ENCODE measurements at regions not wholly inside any gene's neighbourhood (a gene's known extent, or its start where the extent isn't known, plus 50 kb on each side); places are given as distances from the start of the nearest gene placed in this dataset.

- no peak for TF ChIP-seq CREB1 (CRISPR knock-in tag; IDR thresholded peaks at IDR 0.05)
- TF ChIP-seq SMAD3 (CRISPR knock-in tag; IDR thresholded peaks at IDR 0.05; ENCODE audit: borderline replicate concordance): no peak
- TF ChIP-seq ATF6 (CRISPR knock-in tag; IDR thresholded peaks at IDR 0.05): no peak
Measured at GRCh38 chr2:198362740-198363139, 558.3 kb downstream of the PLCL1 start (continued).

GRCh38 chr2:198359308-198359707, 554.9 kb downstream of the PLCL1 start:
- CTCF ChIA-PET: no interaction called here

GRCh38 chr2:198356157-198356556, 551.8 kb downstream of the PLCL1 start:
- POLR2A ChIA-PET: no interaction called here
- ATAC-seq (no peak), DNase-seq (ENCODE audit: low spot score) (no peak)
- H3K4me1 Mint-ChIP-seq: no peaks in the 10 kb centered on the region
- H3K9me3 Mint-ChIP-seq: no peaks in the 10 kb centered on the region
- no peaks in the 10 kb centered on the region for H3K27me3 Mint-ChIP-seq (ENCODE audit: low read depth)
- H3K4me3 Mint-ChIP-seq: no peak overlapping the region
- no peak overlapping the region for H3K27ac Mint-ChIP-seq
- CTCF ChIA-PET: no interaction called here
- no peaks in the 10 kb centered on the region for H3K36me3 Mint-ChIP-seq
- TF ChIP-seq RORB (CRISPR knock-in tag; IDR thresholded peaks at IDR 0.05): no peak
- no peak for TF ChIP-seq SP1 (CRISPR knock-in tag; conservative IDR thresholded peaks at IDR 0.05)
- TF ChIP-seq CBFB (CRISPR knock-in tag; IDR thresholded peaks at IDR 0.05; ENCODE audit: low read depth): no peak
- TF ChIP-seq SMAD4 (CRISPR knock-in tag; IDR thresholded peaks at IDR 0.05): no peak
- TF ChIP-seq FOXJ3 (CRISPR knock-in tag; IDR thresholded peaks at IDR 0.05; ENCODE audit: borderline replicate concordance): no peak
- TF ChIP-seq ZSCAN18 (CRISPR knock-in tag; IDR thresholded peaks at IDR 0.05): no peak
- no peak for TF ChIP-seq FOXP4 (CRISPR knock-in tag; IDR thresholded peaks at IDR 0.05)
- TF ChIP-seq MXD4 (CRISPR knock-in tag; IDR thresholded peaks at IDR 0.05; ENCODE audit: borderline replicate concordance): no peak
- TF ChIP-seq ATF2 (CRISPR knock-in tag; IDR thresholded peaks at IDR 0.05; ENCODE audit: borderline replicate concordance, low read depth): no peak
- no peak for TF ChIP-seq E2F5 (CRISPR knock-in tag; IDR thresholded peaks at IDR 0.05)
- no peak for TF ChIP-seq ZNF532 (CRISPR knock-in tag; IDR thresholded peaks at IDR 0.05; ENCODE audit: borderline replicate concordance)
- no peak for TF ChIP-seq SMAD3 (CRISPR knock-in tag; IDR thresholded peaks at IDR 0.05; ENCODE audit: borderline replicate concordance)

More at GRCh38 chr2:198359308-198359707, 554.9 kb downstream of the PLCL1 start:
- TF ChIP-seq CTCF (IDR thresholded peaks at IDR 0.05): no peak
- DNase-seq (ENCODE audit: low spot score) (no peak), ATAC-seq (no peak)
- Mint-ChIP-seq H3K4me3 (no peak overlapping the region), H3K27ac (no peak overlapping the region), H3K36me3 (no peaks in the 10 kb centered on the region), H3K4me1 (no peaks in the 10 kb centered on the region), H3K9me3 (no peaks in the 10 kb centered on the region), H3K27me3 (ENCODE audit: low read depth) (no peaks in the 10 kb centered on the region)
- POLR2A ChIA-PET: no interaction called here

Measured in WTC11 (cell line).